Right renal pelvis (tissue), 4 donors: ENCODE measurements at regions not wholly inside any gene's neighbourhood (a gene's known extent, or its start where the extent isn't known, plus 50 kb on each side); places are given as distances from the start of the nearest gene placed in this dataset.

Experiments
- DNase-seq, 4 donors: peaks; one replicate each; pipeline ENCODE4 v3.0.0-alpha.2; 2013; ENCODE audit warnings: low read depth in 4 of 4, low spot score in 3 of 4, missing footprints in 1 of 4

GRCh38 chr9:78781681-78782080 is 484.8 kb downstream of the PSAT1 start:
- no peak for DNase-seq

- no peak for DNase-seq
Observed at GRCh38 chr9:78782234-78782633, 485.3 kb downstream of the PSAT1 start.

DNA sequence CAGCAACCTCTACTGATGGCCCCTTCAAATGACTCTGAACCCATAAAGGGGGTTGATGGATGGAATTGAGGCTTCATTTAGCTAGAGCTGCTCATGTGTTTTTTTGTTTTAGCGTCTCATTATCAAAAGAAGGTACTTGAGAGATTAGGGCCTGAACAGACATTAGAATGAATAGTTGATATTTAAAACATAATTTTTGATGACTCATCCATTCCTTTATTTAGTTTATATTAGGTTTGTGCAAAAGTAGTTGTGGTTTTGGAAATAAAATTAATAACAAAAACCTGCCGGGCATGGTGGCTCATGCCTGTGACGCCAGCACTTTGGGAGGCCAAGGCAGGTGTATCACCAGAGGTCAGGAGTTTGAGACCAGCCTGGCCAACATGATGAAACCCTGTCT is 485.9 kb downstream of the PSAT1 start:
- DNase-seq, result no peak

DNA sequence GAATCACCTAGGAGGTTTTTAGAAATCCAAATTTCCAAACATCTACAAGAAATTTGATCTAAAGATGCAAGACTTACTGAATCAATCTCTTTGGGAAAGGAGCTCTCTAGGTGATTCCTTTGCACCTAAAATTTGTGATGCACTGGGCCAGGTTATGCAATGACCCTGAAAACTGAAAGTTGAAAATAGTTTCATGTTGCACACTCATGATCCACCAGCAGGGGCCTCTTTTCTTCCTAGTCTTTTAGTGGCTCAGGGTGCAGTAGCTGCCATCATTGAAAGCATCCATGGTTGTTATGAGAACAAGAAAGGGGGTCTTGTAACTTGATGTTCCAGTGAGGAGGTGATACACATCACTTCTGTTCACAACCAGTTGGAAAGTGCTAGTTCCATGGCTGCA is 486.8 kb downstream of the PSAT1 start:
- DNase-seq, result no peak

DNA sequence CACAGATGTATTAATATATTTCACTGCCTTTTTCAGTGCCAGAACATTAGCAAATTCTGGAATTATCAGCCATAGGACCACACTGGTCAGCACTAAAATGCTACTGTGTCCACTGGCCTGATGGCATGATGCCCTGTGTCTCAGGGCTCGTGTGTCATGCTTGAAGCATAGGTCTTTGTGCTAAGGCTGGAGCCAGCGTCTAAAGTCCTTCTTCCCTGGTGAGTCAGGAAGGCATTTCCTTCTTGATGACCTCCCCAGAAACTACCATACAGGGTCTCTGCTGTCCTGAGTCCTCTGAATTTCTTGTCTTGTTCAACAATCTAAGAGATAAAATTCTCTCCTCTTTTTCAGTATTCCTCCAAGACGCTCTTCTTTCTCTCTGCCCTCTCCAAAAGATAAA is 489.9 kb downstream of the PSAT1 start:
- no peak for DNase-seq

DNA sequence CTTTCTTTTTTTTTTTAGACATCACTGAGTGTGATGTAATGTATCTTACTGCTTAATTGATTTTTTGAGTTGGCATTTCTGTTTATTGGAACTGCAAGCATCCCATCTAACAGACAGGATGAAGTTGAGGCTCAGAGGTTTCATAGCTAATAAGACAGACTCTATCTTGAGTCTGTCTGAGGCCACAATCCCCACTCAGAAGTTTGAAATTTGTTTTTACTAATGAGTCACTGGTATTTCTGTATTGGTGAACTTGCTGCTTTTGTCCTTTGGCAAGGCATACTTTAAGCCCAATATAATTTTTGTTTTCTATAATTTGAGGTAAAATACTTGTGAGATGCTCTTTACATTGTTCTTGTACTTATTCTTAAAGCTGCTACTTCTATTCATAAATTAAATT is 491.2 kb downstream of the PSAT1 start:
- DNase-seq, result no peak

DNA sequence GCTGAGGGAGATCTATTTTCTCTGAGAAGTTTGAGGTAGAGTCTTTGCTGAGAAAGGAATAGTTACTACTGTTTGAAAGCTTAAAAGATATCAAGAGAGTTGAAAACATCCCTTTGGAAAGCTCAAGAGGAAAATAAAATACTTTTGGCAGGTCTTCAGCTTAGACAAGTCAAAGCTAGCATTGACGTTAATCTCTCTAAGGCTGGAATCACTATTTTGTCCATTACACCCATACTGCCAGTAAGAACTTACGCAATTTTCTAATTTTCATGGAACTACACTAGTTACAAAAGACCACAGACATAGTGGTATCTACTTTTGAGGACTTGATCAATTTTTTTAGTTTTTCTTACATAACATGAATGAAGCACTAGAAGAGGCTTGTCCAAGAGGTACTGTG is 494.9 kb downstream of the PSAT1 start:
- no peak for DNase-seq

- DNase-seq, result no peak
Observed at GRCh38 chr9:78792745-78793144, 495.8 kb downstream of the PSAT1 start.

DNA sequence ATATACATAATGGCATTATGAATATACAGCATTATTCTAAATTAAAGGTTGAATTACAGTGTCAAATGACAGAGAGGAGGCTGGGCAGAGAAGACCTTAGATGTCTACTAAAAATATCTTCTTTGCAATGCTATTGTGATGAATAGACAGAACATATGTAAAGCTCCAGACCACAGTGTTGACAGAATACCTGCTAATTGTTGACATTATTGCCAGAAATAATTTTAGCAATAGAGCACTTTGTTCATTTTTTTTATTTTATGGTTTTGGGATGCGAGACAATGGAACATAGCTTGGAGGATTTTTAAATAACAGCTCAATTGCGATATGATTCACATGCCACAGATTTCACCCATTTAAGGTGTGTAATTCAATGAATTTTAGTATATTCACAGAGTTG is 508.8 kb downstream of the PSAT1 start:
- DNase-seq, result no peak

DNA sequence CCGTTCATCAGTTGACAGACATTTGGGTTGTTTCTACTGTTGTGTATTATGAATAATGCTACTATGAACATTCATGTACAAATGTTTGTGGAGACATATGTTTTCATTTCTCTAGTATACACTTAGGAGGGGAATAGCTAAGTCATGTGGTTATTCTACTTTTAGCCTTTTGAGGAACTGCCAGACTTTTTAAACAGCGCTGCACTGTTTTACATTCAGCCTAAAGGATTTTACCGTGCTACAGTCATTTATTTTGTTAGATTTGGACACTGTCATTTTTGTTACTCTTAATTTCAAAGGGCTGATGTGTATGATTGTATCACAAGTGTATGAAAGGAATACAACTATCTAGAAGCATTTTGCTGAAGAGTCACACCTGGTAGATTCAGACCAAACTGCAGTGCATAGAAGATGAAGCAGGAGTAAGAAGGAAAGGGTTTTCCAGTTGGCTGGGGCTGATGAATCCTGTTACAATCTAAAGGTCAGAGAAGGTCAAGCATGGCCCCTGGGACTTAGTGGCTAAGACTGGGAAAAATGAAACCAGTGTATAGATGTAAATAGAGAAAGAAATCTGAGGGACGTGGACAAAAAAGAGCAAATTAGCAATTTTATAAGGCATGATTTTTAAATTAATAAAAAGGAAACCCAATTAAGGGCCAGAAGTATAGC is 509.7 kb downstream of the PSAT1 start:
- peak in 2 of 4 donors; percentile 12 to 17 for DNase-seq

DNA sequence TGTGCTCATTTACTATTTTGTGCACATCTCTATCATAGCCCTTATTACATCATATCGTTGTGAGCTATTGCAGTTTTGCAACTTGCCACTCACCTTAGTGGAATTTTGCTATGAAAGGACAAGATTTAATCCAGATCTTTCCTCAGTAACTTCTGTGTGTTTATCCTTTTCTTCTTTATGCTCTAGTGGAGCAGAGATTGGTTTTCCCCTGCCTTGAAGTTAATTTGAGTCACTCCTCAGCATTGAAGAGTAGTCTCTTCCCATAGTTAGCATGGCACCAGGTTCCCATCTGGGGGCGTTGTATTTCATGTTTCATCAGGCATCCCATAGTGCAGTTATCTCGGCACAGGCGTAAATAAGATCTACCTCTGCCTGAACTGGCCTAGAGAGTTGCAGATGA is 510.4 kb downstream of the PSAT1 start:
- no peak for DNase-seq

- DNase-seq, result no peak
Observed at GRCh38 chr9:78808048-78808447, 511.1 kb downstream of the PSAT1 start.

DNA sequence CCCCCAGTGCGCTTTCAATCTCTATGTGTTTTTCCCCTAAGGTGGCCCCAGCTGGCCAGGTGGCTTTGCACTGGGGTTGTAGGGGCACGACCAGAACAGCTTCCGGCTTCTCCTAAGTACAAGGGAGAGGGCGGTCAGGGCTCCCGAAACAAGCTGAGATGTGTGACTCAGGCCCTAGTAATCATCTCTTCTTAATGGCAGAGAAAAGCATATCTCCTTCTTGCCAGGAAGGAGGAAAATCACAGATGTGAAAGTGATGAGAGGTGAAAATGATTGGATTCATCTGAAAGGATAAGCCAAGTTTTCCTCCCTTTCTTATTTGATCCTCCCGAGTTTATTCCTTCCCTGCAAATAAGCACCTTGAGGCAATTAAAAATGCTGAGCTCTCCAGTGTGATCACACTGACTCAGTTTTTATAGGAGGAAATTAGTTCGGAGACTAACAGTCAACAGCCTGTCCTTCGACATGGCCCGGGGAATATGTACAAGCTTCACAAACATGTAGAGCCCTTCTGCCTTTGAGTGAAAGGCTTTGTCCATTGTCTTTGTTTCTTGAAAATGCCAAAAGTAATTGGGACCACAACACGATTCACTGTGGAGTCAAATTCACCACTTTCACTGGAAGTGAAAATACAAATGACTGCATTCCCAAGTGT is 514.8 kb downstream of the PSAT1 start:
- DNase-seq, result no peak

DNA sequence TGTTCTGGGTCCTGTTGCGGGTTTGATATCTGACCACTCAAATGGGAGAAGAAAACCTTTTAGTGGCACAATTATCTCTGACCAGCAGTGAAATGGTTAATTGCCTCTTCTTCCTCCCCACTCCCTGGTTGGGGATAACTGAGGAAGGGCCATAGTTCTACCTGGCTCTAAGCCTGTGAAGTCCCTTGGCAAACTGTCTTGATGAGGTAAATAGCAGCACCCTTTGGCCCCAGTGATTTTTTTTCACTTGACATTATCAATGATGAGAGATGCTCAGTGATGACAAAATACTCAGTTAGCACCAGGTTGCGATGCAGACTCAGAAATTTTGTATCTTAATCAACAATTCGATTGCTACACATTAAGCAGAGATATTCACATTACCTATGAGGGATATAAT is 515.7 kb downstream of the PSAT1 start:
- DNase-seq, result no peak

GRCh38 chr9:78813602-78814180 is 516.8 kb downstream of the PSAT1 start:
- DNase-seq, result no peak

- no peak for DNase-seq
Observed at GRCh38 chr9:78821126-78821822, 524.3 kb downstream of the PSAT1 start.

DNA sequence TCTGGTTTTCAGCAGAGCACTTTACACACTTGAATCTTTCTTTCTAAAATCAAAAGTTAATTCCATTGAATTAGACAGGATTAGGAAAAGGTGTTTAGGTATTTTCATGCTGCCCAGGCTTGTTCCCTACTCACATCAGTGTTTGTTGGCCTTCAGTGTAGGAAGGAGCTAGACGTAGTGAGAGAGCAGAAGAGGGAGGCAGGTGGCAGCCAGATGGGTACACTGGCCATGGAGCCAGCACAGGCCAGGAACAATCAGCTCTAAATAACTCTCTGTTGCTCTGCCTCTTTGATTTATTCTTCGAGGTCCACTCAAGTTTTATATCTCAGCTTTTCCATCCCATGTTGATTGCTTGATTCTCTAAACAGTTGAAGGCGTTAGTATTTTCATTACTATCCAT is 529.6 kb downstream of the PSAT1 start:
- no peak for DNase-seq

- no peak for DNase-seq
Observed at GRCh38 chr9:78828521-78828920, 531.6 kb downstream of the PSAT1 start.

GRCh38 chr9:78830301-78830700 is 533.4 kb downstream of the PSAT1 start:
- no peak for DNase-seq

- DNase-seq, result no peak
Observed at GRCh38 chr9:78831726-78832125, 534.8 kb downstream of the PSAT1 start.

DNA sequence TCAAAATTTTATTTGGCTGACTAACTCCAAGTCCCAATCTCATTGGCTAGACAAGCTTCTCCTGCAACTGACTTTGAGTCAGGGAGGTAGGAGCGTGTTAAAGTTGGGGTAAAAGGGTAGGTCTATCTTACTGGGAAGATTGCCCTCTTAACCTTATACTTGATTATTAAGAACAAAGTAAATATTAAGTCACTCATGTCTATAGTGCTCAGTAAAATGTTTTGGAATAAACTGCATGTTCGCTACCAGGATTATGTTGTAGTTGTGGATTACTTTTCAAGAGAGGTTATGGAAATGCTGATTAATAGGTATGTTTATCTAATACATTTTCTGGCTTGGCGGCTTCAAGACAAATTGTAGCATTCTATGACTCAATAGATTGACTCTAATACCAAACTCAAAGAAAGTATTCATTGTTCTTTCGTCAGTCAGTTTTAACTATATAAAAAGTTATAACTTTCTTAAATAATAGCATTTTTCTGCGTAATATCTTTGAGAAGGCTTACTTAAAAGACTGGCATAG is 539.1 kb downstream of the PSAT1 start:
- no peak for DNase-seq
